ENCODE measurements at regions not wholly inside any gene's neighbourhood (a gene's known extent, or its start where the extent isn't known, plus 50 kb on each side); places are given as distances from the start of the nearest gene placed in this dataset.
A peak's percentile ranks its signal among the peaks of the same experiment; 100 is the strongest.

GRCh38 chr6:27065183-27065582 lies 182.3 kb upstream of the PRSS16 start:
- Histone ChIP-seq H3K4me3 (ENCODE audit: low read depth in 1 of 2, low read length in 2 of 2) (no peak overlapping the region), H3K4me1 (ENCODE audit: control insufficient read depth in 1 of 2, insufficient read depth in 2 of 2, low read length in 2 of 2) (no peaks in the 10 kb centered on the region), H3K27ac (ENCODE audit: low read length) (no peak overlapping the region), H3K27me3 (ENCODE audit: low read depth, low read length) (no peaks in the 10 kb centered on the region), H3K36me3 (ENCODE audit: control insufficient read depth in 1 of 2, insufficient read depth in 2 of 2, low read length in 2 of 2) (no peaks in the 10 kb centered on the region), H3K9me3 (ENCODE audit: control insufficient read depth in 1 of 2, low read length in 2 of 2) (no peaks in the 10 kb centered on the region)

- no peak overlapping the region for H3K27ac ChIP-seq (ENCODE audit: low read length)
These were observed 181.1 kb upstream of the PRSS16 start for GRCh38 chr6:27066381-27066780.

GRCh38 chr6:27066802-27067201 lies 180.7 kb upstream of the PRSS16 start:
- no peaks in the 10 kb centered on the region for H3K36me3 ChIP-seq (ENCODE audit: control insufficient read depth in 1 of 2, insufficient read depth in 2 of 2, low read length in 2 of 2)
- H3K4me3 ChIP-seq (ENCODE audit: low read depth in 1 of 2, low read length in 2 of 2), result no peak overlapping the region
- H3K9me3 ChIP-seq (ENCODE audit: control insufficient read depth in 1 of 2, low read length in 2 of 2), result no peaks in the 10 kb centered on the region
- H3K27me3 ChIP-seq (ENCODE audit: low read depth, low read length), result no peaks in the 10 kb centered on the region
- no peaks in the 10 kb centered on the region for H3K4me1 ChIP-seq (ENCODE audit: control insufficient read depth in 1 of 2, insufficient read depth in 2 of 2, low read length in 2 of 2)
- no peak overlapping the region for H3K27ac ChIP-seq (ENCODE audit: low read length)

More at GRCh38 chr6:27066381-27066780, 181.1 kb upstream of the PRSS16 start:
- Histone ChIP-seq H3K4me3 (ENCODE audit: low read depth in 1 of 2, low read length in 2 of 2) (no peak overlapping the region), H3K36me3 (ENCODE audit: control insufficient read depth in 1 of 2, insufficient read depth in 2 of 2, low read length in 2 of 2) (no peaks in the 10 kb centered on the region), H3K9me3 (ENCODE audit: control insufficient read depth in 1 of 2, low read length in 2 of 2) (no peaks in the 10 kb centered on the region), H3K4me1 (ENCODE audit: control insufficient read depth in 1 of 2, insufficient read depth in 2 of 2, low read length in 2 of 2) (no peaks in the 10 kb centered on the region), H3K27me3 (ENCODE audit: low read depth, low read length) (no peaks in the 10 kb centered on the region)

- H3K27me3 ChIP-seq (ENCODE audit: low read depth, low read length), result no peaks in the 10 kb centered on the region
- peaks cover 0 to under 1% of the 10 kb centered on the region in 2 donors for H3K4me1 ChIP-seq (ENCODE audit: control insufficient read depth in 1 of 2, insufficient read depth in 2 of 2, low read length in 2 of 2)
- no peak overlapping the region for H3K27ac ChIP-seq (ENCODE audit: low read length)
- no peaks in the 10 kb centered on the region for H3K9me3 ChIP-seq (ENCODE audit: control insufficient read depth in 1 of 2, low read length in 2 of 2)
- H3K36me3 ChIP-seq (ENCODE audit: control insufficient read depth in 1 of 2, insufficient read depth in 2 of 2, low read length in 2 of 2), result no peaks in the 10 kb centered on the region
- no peak overlapping the region for H3K4me3 ChIP-seq (ENCODE audit: low read depth in 1 of 2, low read length in 2 of 2)
These were observed 174.1 kb upstream of the PRSS16 start for GRCh38 chr6:27073441-27073840.

GRCh38 chr6:27076116-27076515 lies 171.4 kb upstream of the PRSS16 start:
- no peaks in the 10 kb centered on the region for H3K9me3 ChIP-seq (ENCODE audit: control insufficient read depth in 1 of 2, low read length in 2 of 2)
- peaks cover 0 to 6% of the 10 kb centered on the region in 2 donors for H3K4me1 ChIP-seq (ENCODE audit: control insufficient read depth in 1 of 2, insufficient read depth in 2 of 2, low read length in 2 of 2)
- H3K27me3 ChIP-seq (ENCODE audit: low read depth, low read length), result no peaks in the 10 kb centered on the region
- H3K27ac ChIP-seq (ENCODE audit: low read length), result no peak overlapping the region
- no peak overlapping the region for H3K4me3 ChIP-seq (ENCODE audit: low read depth in 1 of 2, low read length in 2 of 2)
- no peaks in the 10 kb centered on the region for H3K36me3 ChIP-seq (ENCODE audit: control insufficient read depth in 1 of 2, insufficient read depth in 2 of 2, low read length in 2 of 2)

GRCh38 chr6:27078734-27079357 lies 168.7 kb upstream of the PRSS16 start:
- no peaks in the 10 kb centered on the region for H3K36me3 ChIP-seq (ENCODE audit: control insufficient read depth in 1 of 2, insufficient read depth in 2 of 2, low read length in 2 of 2)
- H3K9me3 ChIP-seq (ENCODE audit: control insufficient read depth in 1 of 2, low read length in 2 of 2), result no peaks in the 10 kb centered on the region
- peaks cover 0 to 6% of the 10 kb centered on the region in 2 donors for H3K4me1 ChIP-seq (ENCODE audit: control insufficient read depth in 1 of 2, insufficient read depth in 2 of 2, low read length in 2 of 2)
- peak overlapping the region; percentile 31 to 40 for H3K4me3 ChIP-seq (ENCODE audit: low read depth in 1 of 2, low read length in 2 of 2)
- no peaks in the 10 kb centered on the region for H3K27me3 ChIP-seq (ENCODE audit: low read depth, low read length)
- H3K27ac ChIP-seq (ENCODE audit: low read length), result no peak overlapping the region

GRCh38 chr6:27081188-27081587 lies 166.3 kb upstream of the PRSS16 start:
- H3K27ac ChIP-seq (ENCODE audit: low read length), result no peak overlapping the region

GRCh38 chr6:27081931-27082330 lies 165.6 kb upstream of the PRSS16 start:
- Histone ChIP-seq H3K27ac (ENCODE audit: low read length) (no peak overlapping the region), H3K4me1 (ENCODE audit: control insufficient read depth in 1 of 2, insufficient read depth in 2 of 2, low read length in 2 of 2) (peaks cover 0 to 6% of the 10 kb centered on the region in 2 donors), H3K4me3 (ENCODE audit: low read depth in 1 of 2, low read length in 2 of 2) (no peak overlapping the region), H3K9me3 (ENCODE audit: control insufficient read depth in 1 of 2, low read length in 2 of 2) (no peaks in the 10 kb centered on the region), H3K27me3 (ENCODE audit: low read depth, low read length) (no peaks in the 10 kb centered on the region), H3K36me3 (ENCODE audit: control insufficient read depth in 1 of 2, insufficient read depth in 2 of 2, low read length in 2 of 2) (no peaks in the 10 kb centered on the region)

More at GRCh38 chr6:27081188-27081587, 166.3 kb upstream of the PRSS16 start:
- Histone ChIP-seq H3K36me3 (ENCODE audit: control insufficient read depth in 1 of 2, insufficient read depth in 2 of 2, low read length in 2 of 2) (no peaks in the 10 kb centered on the region), H3K4me1 (ENCODE audit: control insufficient read depth in 1 of 2, insufficient read depth in 2 of 2, low read length in 2 of 2) (peaks cover 0 to 6% of the 10 kb centered on the region in 2 donors), H3K27me3 (ENCODE audit: low read depth, low read length) (no peaks in the 10 kb centered on the region), H3K4me3 (ENCODE audit: low read depth in 1 of 2, low read length in 2 of 2) (no peak overlapping the region), H3K9me3 (ENCODE audit: control insufficient read depth in 1 of 2, low read length in 2 of 2) (no peaks in the 10 kb centered on the region)

GRCh38 chr6:27088068-27088467 lies 159.4 kb upstream of the PRSS16 start:
- H3K9me3 ChIP-seq (ENCODE audit: control insufficient read depth in 1 of 2, low read length in 2 of 2), result no peaks in the 10 kb centered on the region
- H3K27ac ChIP-seq (ENCODE audit: low read length), result no peak overlapping the region
- no peak overlapping the region for H3K4me3 ChIP-seq (ENCODE audit: low read depth in 1 of 2, low read length in 2 of 2)
- peaks cover 16% of the 10 kb centered on the region for H3K27me3 ChIP-seq (ENCODE audit: low read depth, low read length)
- peaks cover 0 to 3% of the 10 kb centered on the region in 2 donors for H3K4me1 ChIP-seq (ENCODE audit: control insufficient read depth in 1 of 2, insufficient read depth in 2 of 2, low read length in 2 of 2)
- no peaks in the 10 kb centered on the region for H3K36me3 ChIP-seq (ENCODE audit: control insufficient read depth in 1 of 2, insufficient read depth in 2 of 2, low read length in 2 of 2)

GRCh38 chr6:27091661-27092315 lies 155.7 kb upstream of the PRSS16 start:
- no peaks in the 10 kb centered on the region for H3K9me3 ChIP-seq (ENCODE audit: control insufficient read depth in 1 of 2, low read length in 2 of 2)
- H3K4me1 ChIP-seq (ENCODE audit: control insufficient read depth in 1 of 2, insufficient read depth in 2 of 2, low read length in 2 of 2), result peaks cover 0 to 3% of the 10 kb centered on the region in 2 donors
- no peaks in the 10 kb centered on the region for H3K36me3 ChIP-seq (ENCODE audit: control insufficient read depth in 1 of 2, insufficient read depth in 2 of 2, low read length in 2 of 2)
- peak overlapping the region; percentile 40 to 41 for H3K4me3 ChIP-seq (ENCODE audit: low read depth in 1 of 2, low read length in 2 of 2)
- H3K27me3 ChIP-seq (ENCODE audit: low read depth, low read length), result peaks cover 24% of the 10 kb centered on the region
- H3K27ac ChIP-seq (ENCODE audit: low read length), result no peak overlapping the region

- peaks cover 0 to 3% of the 10 kb centered on the region in 2 donors for H3K4me1 ChIP-seq (ENCODE audit: control insufficient read depth in 1 of 2, insufficient read depth in 2 of 2, low read length in 2 of 2)
- H3K36me3 ChIP-seq (ENCODE audit: control insufficient read depth in 1 of 2, insufficient read depth in 2 of 2, low read length in 2 of 2), result no peaks in the 10 kb centered on the region
- H3K4me3 ChIP-seq (ENCODE audit: low read depth in 1 of 2, low read length in 2 of 2), result peak overlapping the region; percentile 40 to 41
- no peak overlapping the region for H3K27ac ChIP-seq (ENCODE audit: low read length)
- H3K9me3 ChIP-seq (ENCODE audit: control insufficient read depth in 1 of 2, low read length in 2 of 2), result peaks cover 0 to 1% of the 10 kb centered on the region in 2 donors
- H3K27me3 ChIP-seq (ENCODE audit: low read depth, low read length), result peaks cover 26% of the 10 kb centered on the region
These were observed 155.2 kb upstream of the PRSS16 start for GRCh38 chr6:27092316-27092692.
